ENCODE measurements at regions not wholly inside any gene's neighbourhood (a gene's known extent, or its start where the extent isn't known, plus 50 kb on each side); places are given as distances from the start of the nearest gene placed in this dataset.
A peak's percentile ranks its signal among the peaks of the same experiment; 100 is the strongest.

DNA sequence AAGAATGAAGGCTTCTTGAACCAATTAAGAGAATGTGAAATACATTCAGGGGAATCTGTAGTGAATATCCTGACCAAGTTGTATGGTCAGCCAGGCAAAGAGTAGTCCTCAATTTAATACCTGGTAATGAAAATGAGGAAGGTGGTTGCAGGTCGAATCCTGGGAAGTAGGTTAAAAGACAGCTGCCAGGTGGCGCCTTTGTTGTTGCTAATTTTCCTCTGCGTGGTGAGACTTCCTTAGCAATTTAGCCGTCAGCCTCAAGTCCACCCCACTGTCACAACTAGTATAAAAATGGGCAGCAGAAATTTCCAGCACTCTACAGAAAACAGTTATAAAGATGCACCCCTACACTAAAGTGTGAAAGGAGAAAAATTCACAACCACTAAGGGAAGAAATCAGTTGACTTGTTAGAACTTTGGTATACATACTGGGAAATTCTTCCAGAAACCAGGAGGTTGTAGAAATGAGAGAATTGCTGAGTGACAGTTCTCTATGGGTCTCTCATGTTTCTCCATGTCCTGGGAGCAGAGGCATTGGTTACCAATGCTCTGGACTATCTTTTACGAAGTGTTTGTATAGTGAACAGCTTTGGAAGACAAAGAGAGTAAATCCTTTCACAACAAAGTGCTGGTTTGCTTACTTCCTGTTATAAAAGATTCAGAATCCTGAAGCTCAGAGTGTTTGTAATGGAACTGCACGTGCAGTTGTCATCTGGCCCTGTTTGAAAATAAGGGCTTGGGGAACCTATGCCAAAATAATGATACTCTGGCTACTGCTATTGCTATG, 235.9 kb downstream of the NHLRC3 start:
- DNase-seq (ENCODE audit: low read depth), result peak; percentile 5
- no peak overlapping the region for H3K4me3 ChIP-seq (ENCODE audit: low read depth, low read length)

DNA sequence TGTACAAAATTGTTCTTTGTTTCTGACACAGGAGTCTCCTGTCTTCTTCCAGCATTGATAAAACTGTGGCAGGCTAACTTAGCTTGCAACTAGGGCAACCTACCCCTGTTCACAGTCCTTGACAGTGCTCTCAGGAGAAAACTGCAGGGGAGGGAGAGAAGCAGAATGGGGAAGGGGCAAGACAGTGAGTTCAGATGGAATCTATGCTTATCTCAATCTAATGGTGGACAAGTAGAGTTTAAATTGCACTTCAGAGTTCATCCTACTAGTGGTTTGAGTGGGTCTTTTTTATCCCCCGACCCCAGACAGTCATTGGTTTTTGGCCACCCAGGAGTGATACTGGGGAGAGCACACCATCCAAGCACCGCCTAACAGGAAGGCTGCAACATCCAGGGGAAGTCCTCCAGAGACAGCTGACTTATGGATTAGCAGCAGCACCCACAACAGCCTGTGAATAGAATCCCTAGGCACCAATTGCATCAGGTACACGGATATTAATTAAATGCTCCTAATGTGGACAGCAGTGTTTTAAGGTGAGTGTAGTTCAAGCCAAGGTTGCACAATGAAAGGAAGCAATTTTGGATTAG, 236.6 kb downstream of the NHLRC3 start:
- H3K4me3 ChIP-seq (ENCODE audit: low read depth, low read length), result no peak overlapping the region
- DNase-seq (ENCODE audit: low read depth), result no peak

DNA sequence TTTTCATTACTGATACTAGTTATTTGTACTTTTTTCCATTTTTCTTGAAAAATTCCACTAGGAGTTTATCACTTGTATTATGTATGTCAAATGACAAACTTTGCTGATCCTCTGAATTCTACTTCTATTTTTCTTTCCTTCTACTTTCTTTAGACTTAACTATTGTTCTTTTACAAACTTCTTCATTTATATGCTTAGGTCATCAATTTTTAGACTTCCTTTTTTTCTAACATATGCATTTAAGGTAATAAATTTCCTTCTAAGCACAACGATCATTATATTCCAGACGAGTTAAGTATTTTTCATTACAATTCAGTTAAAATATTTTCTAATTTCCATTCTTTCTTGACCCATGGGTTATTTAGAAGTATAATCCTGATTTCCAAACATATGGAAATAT, 240.8 kb downstream of the NHLRC3 start:
- no peak for DNase-seq (ENCODE audit: low read depth)
- no peak overlapping the region for H3K4me3 ChIP-seq (ENCODE audit: low read depth, low read length)

GRCh38 chr13:39281539-39282150, 243.4 kb downstream of the NHLRC3 start:
- H3K4me3 ChIP-seq (ENCODE audit: low read depth, low read length), result no peak overlapping the region
- DNase-seq (ENCODE audit: low read depth), result no peak

DNA sequence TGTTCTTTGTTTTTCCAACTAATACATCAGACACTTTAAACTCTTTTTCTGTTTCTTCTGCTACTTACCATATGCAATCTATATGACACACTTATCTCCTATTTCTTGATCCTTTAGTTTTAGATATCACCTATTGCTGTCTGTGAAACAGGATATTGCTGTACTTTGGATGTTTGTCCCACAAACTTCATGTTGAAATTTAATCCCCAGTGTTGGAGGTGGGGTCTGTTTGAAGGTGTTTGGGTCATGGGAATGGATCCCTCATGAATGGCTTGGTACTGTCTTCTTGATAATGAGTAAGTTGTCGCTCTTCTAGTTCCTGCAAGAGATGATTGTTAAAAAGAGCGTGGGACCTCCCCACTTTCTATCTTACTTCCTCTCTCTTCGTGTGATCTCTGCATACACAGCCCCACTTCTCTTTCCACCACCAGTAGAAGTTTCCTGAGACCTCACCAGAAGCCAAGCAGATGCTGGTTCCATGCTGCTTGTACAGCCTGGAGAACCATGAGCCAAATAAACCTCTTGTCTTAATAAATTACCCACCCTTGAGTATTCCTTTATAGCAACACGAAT, 244.2 kb downstream of the NHLRC3 start:
- no peak for DNase-seq (ENCODE audit: low read depth)
- H3K4me3 ChIP-seq (ENCODE audit: low read depth, low read length), result no peak overlapping the region

- H3K4me3 ChIP-seq (ENCODE audit: low read depth, low read length), result no peak overlapping the region
- no peak for DNase-seq (ENCODE audit: low read depth)
Measured at GRCh38 chr13:39283072-39283471, 244.8 kb downstream of the NHLRC3 start.

DNA sequence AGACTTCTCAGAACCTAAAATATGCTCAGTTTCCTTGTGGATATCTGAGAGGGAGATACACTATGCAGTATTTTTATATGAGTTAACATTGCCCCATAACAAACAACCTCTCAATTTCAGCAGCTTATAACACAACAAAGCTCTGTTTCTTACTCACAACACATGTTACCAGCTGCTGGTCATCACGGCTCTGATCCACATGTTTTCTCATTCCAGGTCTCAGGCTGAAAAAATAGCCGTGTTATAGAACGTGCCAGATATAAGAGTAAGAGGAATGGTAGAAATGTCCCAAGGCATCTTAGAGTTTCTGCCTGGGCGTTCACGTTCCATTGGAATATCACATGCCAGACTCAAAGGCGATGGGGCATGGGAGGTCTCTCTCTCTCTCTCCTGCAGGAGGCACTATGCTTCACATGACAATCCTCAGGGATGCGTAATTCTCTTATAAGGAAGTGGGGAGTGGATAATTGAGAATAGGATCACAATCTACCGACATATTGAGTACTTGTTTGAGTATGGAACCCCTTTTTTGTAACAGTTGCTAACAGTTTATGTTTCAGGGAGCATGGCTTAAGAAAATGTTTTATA, 246.6 kb downstream of the NHLRC3 start:
- no peak for DNase-seq (ENCODE audit: low read depth)
- H3K4me3 ChIP-seq (ENCODE audit: low read depth, low read length), result no peak overlapping the region

Data from skeletal muscle cell (primary cell).